ENCODE measurements at regions not wholly inside any gene's neighbourhood (a gene's known extent, or its start where the extent isn't known, plus 50 kb on each side); places are given as distances from the start of the nearest gene placed in this dataset.

DNA sequence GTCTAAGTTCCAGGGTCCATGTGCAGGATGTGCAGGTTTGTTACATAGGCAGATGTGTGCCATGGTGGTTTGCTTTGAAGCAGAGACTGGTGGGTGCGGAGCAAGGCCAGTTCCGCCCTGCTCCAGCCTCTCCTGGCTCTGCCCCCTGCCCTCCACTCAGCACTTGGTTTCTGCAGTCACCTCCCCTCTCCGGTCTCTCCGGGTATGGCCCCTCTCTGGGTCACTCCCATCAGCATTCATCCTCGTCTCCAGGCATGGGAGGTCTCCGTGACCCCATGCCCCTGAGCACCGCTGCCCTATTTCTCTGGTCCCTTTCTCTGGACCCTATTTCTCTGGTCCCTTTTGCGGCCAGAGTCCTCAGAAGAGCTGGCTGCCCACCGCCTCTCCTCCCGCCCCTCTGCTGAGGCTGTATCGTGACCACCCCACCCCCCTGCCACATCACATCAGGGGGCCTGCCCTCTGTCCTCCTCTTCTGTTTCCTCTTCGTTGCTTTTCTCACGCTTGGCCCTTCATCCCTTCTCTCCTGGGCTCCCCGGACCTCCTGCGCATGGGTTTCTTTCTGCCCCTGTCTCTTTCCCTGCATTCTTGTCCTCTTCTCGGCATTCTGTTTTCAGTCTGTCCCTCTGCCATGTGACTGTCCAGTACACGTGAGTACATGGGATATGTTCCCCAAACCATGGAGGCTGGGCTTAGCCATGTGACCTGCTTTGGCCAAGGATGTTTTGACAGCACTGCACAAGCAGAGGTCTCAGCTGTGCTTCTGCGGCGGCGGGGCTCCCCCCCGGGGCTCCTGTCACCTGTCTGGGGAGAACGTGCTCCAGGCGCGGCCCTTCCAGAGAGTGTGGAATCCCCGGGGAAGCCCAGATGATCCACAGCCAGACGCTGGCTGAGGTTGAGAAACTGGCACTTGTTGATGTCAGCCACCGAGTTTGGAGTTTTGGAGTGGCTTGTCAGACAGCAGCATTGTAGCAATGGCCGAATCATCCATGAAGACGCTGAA lies 54.4 kb upstream of the C1orf174 start:
- no peak for DNase-seq (ENCODE audit: low read depth)

DNA sequence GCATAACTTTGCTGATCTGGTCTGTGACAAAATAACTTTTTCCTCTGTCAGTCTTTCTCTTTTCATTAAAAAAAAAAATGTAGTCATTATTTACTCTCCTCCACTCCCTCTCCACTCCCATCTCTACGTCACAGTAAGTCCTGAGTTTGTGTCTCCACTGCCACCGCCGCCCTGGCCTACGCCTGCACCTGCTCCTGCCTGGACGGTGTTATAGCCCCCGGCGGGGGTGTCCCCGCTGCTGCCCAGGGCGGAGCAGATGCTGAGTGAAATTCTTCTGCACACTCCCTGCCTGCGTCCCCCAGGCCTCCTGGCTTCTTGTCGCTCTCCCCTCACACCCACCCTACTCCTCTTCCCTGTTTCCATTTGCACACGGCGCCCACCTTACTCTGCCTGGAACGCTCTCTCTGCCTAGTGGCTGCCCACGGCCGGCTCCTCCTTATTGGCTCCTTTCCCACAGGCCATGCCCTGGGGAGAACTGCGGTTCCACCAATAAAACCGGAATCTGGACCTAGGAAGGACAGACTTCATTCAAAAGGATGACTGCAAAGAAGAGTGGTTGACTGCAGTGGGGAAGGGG lies 55.2 kb upstream of the C1orf174 start:
- DNase-seq (ENCODE audit: low read depth) = no peak

DNA sequence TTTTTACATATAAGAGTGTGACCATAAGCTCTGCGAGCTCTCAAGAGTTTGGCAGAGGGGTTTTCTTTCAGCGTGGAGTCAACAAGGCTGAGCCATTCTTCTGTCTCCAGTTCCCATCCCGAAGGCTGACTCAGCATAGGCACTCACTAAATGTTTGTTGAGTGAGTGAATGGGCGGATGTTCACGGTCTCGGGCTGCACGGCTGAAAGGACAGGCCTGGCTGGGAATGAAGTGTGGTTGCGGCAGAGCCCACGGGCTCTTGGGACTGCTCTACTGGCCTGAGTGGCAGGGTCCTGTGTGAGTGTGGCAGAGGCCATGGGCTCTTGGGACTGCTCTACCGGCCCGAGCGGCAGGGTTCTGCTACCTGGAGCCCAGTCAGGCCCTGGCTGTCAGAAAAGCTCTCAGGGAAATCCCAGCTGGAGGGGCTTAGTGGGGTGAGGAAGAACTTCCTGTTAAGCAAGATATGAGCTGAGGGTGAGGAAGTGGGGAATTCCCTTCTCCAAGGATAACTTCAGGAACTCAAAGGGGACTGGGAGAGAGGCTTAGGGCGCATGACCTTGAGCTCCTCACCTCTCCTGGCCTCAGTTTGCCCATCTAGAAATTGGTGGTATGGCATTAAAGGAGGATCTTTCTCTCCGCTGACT lies 56.6 kb upstream of the C1orf174 start:
- peak; percentile 65 for DNase-seq (ENCODE audit: low read depth)

DNA sequence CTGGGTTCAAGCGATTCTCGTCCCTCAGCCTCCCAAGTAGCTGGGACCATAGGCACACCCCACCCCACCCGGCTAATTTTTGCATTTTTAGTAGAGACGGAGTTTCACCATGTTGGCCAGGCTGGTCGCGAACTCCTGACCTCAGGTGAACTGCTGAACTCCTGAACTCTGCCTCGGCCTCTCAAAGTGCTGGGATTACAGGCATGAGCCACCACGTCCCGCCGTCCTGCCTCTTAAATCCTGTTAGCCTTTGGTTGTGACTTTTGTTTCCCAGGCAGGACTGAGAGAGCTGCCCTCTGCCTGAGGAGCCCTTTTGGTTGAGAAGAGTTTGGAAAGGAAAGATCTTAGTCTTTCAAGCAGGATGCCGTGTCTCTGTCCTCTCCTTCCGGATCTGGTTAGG lies 59.3 kb upstream of the C1orf174 start:
- DNase-seq (ENCODE audit: low read depth) = no peak

DNA sequence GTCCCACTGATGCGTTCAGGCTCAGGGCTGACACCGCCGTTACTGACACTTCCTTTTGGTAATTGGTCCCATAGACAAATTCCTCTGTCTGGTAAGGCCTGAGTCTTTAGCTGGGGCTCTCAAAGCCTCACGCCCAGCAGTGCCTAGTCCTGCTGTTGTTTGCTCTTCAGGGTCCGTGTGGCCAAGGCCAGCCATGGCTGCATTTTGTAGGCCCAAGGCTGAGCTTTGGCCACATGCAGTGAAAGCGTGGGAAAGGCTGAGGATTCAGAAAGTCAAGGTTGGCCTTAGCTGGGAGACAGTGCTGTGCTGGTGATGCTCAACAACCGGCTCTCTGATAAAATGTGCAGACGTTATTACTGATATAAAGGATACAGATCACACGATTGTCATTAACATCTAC lies 63.5 kb upstream of the C1orf174 start:
- DNase-seq (ENCODE audit: low read depth) = no peak

DNA sequence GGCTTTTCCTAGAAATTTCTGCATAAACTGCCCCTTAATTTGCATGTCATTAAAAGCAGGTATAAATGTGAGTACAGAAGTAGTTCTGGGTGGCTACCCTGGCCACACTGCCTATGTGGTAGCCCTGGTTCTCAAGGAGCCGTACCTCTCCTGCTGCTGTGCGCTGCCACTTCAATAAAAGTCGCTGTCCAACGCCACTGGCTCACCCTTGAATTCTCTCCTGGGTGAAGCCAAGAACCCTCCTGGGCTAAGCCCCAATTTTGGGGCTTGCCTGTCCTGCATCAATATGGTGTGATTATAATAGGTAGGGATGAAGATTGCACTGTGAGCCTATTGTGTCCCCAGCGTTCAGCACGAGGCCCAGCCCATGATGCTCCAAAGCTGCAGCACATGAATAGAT lies 65.6 kb upstream of the C1orf174 start:
- no peak for DNase-seq (ENCODE audit: low read depth)

DNA sequence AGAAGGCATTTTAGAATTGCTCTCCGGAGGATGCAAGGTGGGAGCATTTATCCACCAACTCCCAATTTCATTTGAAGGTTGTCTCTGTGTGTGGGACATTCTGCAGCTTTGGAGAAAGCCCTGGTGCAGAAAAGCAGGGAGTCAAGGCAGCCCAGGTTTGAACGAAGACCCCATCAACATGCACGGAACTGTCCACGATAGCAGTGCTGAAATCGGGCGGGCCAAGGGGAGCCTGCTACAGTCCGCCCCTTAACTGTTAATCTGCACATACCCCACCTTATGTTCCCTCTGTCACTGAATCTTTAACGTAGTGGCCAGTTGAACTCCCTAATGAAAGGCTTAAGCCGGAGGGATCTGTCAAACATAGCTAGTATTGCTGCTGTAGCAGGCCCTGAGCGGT lies 68.8 kb upstream of the C1orf174 start:
- DNase-seq (ENCODE audit: low read depth) = no peak

DNA sequence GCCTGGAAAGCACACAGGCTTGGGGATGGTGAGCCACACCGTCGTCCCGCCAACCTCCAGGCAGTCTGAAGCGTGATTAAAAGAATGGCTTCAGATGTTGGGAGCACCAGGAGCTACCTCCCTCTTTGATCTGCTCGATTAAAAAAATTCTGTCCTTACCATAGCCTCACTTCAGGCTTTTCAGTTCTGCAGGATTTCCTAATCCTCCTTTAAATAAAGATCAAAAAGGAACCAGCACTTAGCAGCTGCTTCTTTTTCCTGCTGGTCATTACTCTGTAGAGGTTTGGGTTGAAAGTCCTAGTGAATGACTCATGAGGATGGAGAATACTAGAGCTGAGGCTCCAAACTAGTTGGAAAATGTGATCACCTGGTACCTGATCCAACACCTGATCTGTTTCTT lies 71.9 kb upstream of the C1orf174 start:
- no peak for DNase-seq (ENCODE audit: low read depth)

DNA sequence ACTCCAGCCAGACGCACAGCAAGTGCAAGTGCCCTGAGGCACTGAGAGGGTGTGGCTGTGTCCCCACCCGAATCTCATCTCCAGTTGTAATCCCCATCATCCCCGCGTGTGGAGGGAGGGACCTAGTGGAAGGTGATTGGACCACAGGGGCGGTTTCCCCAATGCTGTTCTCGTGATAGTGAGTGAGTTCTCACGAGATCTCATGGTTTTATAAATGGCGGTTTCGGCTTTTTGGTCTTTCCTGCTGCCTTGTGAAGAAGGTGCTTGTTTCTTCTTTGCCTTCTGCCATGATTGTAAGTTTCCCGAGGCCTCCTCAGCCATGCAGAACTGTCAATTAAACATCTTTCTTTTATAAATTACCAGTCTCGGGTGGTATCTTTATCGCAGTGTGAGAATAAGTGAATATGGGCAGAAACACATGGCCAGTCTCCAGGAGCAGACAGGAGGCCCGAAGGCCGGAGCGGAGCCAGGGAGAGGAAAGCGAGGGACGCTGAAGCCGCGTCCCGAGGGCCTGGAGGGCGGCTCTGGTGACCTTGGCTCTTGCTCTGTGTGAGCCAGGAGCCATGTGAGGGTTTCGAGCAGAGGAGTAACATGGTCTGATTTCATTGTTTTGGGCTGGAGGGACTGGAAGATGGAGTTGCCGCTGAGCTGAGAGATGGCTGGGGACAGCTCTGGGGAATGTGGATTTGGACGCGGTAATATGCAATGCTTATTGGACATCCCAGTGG lies 76.0 kb upstream of the C1orf174 start:
- peak; percentile 48 for DNase-seq (ENCODE audit: low read depth)

DNA sequence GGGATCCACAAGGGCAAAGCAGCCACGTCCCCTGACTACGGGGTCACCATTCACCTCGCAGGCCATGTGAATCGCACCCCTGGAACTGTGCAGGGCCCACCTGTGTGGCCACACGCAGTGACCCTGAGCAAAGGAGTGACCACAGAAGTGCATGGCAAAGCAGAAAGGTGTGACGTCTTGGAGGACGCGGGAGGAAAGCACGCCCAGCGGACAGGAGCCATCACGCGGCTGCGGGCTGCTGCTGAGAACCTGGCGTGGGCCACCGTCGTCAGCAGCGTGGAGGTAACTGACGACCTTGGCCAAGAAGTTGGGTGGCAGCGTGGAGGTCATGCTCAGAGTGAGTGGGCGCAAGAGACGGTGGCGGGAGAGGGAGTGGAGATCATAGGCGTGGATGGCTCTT lies 76.7 kb upstream of the C1orf174 start:
- DNase-seq (ENCODE audit: low read depth) = no peak

DNA sequence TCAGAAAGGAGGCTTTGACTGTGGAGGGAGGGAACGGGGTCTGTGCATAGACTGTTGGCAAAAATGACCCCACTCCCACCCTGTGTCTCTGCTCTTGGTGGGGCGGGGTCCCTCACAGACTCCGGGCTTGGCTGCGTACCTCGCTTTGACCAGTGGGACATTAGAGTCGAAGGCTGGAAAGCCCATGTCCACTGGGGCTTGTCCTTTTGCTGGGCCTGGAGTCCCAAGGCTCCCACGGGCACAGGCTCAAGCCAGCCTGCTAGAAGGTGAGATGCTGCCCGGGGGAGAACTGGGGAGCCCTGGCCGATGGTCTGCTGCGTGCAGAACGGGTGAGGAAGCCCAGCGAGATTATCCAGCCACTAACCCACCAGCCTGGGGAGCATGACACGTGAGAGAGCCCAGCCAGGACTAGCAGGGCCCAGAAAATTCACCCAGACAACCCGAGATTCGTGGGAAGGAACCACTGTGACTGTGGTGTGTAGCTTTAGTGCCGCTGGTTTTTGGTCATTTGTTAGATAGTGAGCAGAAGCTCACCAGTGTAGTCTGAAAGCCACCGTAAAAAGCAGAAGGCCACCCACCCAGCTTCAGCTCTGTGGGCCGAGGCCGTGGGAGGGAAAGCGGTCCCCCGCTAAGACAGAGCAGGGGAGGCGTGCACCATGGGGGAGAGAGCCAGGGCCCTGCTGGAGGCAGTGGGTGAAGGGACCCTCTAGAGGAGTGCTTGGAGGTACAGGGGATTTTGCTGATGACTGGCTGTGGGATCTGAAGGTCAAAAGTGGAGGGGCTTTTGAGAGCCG lies 78.3 kb upstream of the C1orf174 start:
- DNase-seq (ENCODE audit: low read depth) = no peak

DNA sequence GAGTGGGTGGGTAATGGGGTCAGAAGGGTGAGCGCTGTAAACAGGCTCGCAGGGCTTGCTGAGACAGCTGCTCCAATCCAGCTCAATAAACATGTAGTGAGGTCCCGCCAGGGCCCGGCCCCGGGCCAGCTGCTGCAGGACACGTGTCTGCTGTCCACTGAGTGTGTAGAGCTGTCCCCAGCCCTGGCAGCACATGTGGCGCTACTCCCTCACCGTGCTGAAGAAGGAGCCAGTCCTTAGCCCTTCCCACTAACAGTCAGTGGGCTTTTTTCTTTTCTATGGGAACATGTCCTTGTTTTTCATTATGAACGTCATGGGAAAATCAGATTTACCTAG lies 78.9 kb upstream of the C1orf174 start:
- DNase-seq (ENCODE audit: low read depth) = no peak

DNA sequence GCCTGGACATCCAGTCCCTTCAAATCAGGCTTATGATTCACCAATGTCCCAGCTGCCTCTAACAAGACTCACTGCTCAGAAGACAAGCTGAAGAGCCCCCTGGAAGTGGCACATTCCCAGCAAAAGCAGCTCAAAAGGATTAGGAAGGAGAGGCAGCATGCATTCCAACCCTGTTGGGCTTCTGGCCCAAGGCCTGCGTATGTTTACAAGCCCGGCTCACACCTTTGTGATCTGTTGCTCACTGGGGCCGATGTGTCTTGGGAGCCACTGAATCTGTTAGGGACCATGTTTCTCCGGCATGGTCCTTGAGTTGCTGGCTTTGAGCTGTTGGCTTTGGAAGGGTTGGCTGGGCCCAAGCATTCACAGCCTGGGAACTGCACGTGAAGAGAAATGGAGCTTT lies 81.2 kb upstream of the C1orf174 start:
- no peak for DNase-seq (ENCODE audit: low read depth)

DNA sequence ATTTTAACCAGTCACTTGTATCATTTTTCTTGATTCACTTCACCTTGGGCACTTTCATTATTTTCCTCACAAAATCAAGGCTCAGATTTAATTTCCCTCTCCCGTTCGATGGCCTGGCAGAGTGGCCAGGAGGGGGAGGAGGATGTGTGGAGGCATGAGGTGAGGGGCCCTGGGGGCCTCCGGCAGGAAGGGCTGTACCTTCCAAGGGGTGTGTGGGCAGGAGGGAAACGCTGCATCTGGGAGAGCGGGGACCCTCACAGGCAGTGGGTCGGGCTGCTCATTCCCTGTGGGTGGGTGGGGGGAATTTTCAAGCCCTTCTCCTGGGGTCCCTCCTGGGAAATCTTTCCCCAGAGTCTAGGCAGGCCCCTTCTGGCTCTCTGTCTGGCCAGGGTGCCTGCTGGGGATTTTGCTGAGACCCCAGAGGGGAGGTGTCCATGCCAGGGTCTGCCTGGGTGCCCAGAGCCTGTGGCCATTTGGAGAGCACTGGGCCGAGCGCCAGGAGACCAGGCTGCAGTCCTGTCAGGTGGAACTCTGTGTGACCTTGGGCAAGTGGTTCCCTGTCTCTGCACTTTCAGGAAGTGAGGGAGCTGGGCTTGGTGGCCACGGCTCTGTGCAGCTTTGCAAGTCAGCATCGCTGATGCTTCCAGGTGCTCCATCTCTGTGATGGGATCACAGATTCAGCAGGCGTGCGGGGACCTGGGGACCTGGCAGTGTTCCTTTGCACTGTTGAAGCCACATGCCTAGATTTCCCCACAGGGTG lies 81.9 kb upstream of the C1orf174 start:
- DNase-seq (ENCODE audit: low read depth) = no peak

DNA sequence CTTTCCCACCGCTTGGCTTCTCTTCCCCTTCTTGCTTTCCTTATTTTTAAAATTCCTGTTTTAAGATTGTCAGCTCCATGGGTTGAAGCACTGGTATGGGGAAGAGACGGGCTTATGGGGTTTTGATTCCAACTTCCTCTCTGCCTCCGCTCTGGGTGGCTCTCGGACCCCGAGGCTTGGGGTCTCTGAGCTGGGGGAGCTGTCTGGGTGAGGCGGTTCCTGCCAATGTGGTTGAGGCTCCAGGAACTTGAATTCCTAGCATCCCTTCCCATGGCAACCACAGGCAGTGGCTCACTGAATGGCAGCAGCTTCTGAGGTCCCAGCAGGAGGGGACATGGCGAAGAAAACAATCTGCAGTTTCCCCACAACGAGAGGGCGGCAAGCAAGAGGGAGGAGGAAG lies 83.1 kb upstream of the C1orf174 start:
- no peak for DNase-seq (ENCODE audit: low read depth)

DNA sequence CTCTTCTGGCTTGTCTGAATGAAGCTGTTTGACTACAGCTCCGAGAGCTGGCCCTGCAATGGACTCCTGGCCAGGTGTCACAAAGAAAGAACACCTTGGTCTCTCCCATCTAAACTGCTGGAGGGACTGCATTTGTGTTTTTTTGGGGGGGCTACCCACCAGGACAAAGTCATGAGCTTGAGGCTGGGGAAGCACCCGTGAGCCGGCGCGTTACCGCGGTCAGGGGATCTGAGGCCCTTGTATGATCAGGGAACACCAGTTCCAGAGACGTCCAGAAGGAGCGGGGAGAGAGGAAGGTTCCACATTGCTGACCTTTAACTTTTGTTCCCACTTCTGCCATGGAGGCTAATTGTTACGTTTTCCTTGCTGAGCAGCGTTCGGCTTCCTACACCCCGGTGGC lies 84.5 kb upstream of the C1orf174 start:
- DNase-seq (ENCODE audit: low read depth) = no peak

DNA sequence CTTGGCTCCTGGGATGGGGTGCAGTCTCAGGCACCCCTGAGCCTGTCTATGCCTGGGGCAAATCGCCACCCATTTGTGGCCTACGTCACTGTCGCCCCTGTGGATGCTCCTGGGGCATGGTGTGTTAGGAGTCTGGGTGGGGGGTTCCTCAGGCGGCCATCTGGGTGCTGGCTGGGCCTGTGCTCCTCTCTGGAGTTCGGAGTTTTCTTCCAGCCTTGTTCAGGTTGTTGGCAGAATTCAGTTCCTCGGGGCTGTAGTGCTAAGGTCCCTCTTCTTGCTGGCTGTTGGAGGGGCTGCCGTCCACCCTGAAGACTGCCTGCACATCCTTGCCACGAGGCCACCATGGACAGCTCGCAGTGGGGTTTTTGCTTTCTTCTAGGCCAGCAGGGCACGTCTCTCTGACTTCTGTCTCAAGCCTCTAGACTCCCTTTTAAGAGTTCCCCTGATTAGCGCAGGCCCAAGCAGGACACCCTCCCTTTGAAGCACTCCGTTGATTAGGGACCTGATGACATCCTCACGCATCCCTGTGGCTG lies 86.7 kb upstream of the C1orf174 start:
- no peak for DNase-seq (ENCODE audit: low read depth)

DNA sequence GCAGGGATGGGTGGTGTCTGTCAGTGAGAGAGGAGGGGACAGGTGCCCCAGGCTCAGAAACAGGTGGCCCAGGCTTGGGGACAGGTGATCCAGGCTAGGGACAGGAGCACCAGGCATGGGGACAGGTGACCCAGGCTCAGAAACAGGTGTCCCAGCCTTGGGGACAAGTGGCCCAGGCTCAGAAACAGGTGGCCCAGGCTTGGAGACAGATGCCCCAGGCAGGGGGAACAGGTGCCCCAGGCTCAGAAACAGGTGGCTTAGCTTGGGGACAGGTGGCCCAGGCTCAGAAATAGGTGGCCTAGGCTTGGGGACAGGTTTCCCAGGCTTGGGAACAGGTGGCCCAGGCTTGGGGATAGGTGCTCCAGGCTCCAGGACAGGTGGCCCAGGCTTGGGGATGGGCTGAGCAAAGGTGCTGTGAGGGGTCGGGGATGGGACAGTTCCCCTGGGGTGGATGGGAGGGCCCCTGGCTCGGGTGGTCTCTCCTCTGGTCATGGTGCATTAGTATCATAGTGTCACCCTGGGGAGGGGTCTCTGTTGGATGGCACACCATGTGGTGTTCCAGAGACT lies 87.7 kb upstream of the C1orf174 start:
- DNase-seq (ENCODE audit: low read depth) = no peak

DNA sequence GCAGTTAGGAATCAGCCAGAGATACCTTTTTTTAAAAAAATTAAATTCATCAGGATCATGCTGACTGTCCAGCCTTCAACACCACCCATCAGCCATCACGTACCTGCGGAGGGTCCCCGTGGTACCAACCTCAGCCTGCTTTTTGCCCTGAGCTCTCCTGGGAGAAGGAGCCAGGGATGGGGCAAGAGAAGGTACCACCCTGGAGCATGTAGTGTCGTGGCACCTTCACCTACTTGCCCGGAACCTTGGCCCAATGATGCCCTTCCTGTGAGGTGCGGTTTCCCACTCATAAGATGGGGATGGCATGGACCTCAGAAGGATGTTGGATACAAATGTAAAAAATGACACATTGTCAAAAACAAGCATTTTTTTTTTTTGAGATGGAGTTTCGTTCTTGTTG lies 88.4 kb upstream of the C1orf174 start:
- no peak for DNase-seq (ENCODE audit: low read depth)

DNA sequence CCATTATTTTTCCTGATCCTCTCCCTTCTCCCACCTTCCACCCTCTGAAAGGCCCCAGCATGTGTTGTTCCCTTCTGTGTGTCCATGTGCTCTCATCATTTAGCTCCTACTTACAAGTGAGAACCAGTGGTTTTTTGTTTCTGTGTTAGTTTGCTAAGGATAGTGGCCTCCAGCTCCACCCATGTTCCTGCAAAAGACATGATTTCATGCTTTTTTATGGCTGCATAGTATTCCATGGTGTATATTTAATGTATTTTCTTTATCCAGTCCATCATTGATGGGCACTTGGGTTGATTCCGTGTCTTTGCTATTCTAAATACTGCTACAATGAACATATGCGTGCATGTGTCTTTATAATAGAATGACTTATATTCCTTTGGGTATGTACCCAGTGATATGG lies 89.4 kb upstream of the C1orf174 start:
- no peak for DNase-seq (ENCODE audit: low read depth)

Measured in HT1080 (cell line).